ENCODE measurements at regions not wholly inside any gene's neighbourhood (a gene's known extent, or its start where the extent isn't known, plus 50 kb on each side); places are given as distances from the start of the nearest gene placed in this dataset.

GRCh38 chr10:78197628-78198272 is 164.1 kb downstream of the RPS24 start:
- ChIA-PET POLR2A (no interaction called here), CTCF (no interaction called here)
- DNase-seq (no peak), ATAC-seq (ENCODE audit: low read depth) (no peak)
- no peak overlapping the region for H3K27ac ChIP-seq (ENCODE audit: low read length in 2 of 2)
- WGBS (ENCODE audit: insufficient coverage), result 78% methylated on average over 1 of the region's 2 CpGs
- TF ChIP-seq EZH2 (IDR thresholded peaks at IDR 0.05; ENCODE audit: borderline replicate concordance, insufficient read depth, low read depth, low read length, poor library complexity, severe bottlenecking) (no peak), CTCF (IDR thresholded peaks at IDR 0.05) (no peak)
- H3K9ac ChIP-seq (ENCODE audit: low read length), result no peak overlapping the region
- H2AFZ ChIP-seq (ENCODE audit: insufficient read depth, low read depth, low read length, poor library complexity, severe bottlenecking), result no peak overlapping the region
- H4K20me1 ChIP-seq (ENCODE audit: control insufficient read depth, insufficient read depth, low read length, poor library complexity, severe bottlenecking), result no peaks in the 10 kb centered on the region
- no peaks in the 10 kb centered on the region for H3K36me3 ChIP-seq (replicated peaks in 1 of 2; ENCODE audit: control extremely low read depth in 1 of 2, control insufficient read depth in 1 of 2, extremely low read depth in 1 of 2, insufficient read depth in 2 of 2, low read length in 1 of 2)
- no peak overlapping the region for H3K27ac Mint-ChIP-seq
- H3K4me3 Mint-ChIP-seq, result no peak overlapping the region
- H3K9me3 Mint-ChIP-seq (ENCODE audit: insufficient read depth), result no peaks in the 10 kb centered on the region
- H3K4me1 Mint-ChIP-seq, result no peaks in the 10 kb centered on the region
- intact Hi-C loops (cut with micrococcal nuclease), result no loop called here
- no peak overlapping the region for H3K4me3 ChIP-seq (ENCODE audit: control extremely low read depth in 1 of 5, extremely low read depth in 1 of 5, insufficient read depth in 1 of 5, low read depth in 2 of 5, low read length in 4 of 5)
- H3K4me1 ChIP-seq (ENCODE audit: control insufficient read depth in 2 of 2, insufficient read depth in 2 of 2, low read length in 2 of 2), result no peaks in the 10 kb centered on the region
- H3K27me3 ChIP-seq (replicated peaks in 1 of 4; ENCODE audit: control extremely low read depth in 1 of 4, control insufficient read depth in 3 of 4, insufficient read depth in 4 of 4, low read length in 3 of 4), result no peaks in the 10 kb centered on the region
- peaks cover 0 to 15% (median 8%) of the 10 kb centered on the region in 3 donors for H3K9me3 ChIP-seq (ENCODE audit: control extremely low read depth in 1 of 3, control insufficient read depth in 2 of 3, insufficient read depth in 1 of 3, low read length in 2 of 3)
- no peaks in the 10 kb centered on the region for H3K79me2 ChIP-seq (ENCODE audit: control insufficient read depth, insufficient read depth, low read length)
- no peak overlapping the region for H3K4me2 ChIP-seq (replicated peaks; ENCODE audit: low read depth, low read length, poor library complexity, severe bottlenecking)
- H3K27me3 Mint-ChIP-seq, result peaks cover 14% of the 10 kb centered on the region

- Histone ChIP-seq H4K20me1 (ENCODE audit: control insufficient read depth, insufficient read depth, low read length, poor library complexity, severe bottlenecking) (no peaks in the 10 kb centered on the region), H3K4me2 (replicated peaks; ENCODE audit: low read depth, low read length, poor library complexity, severe bottlenecking) (no peak overlapping the region), H3K4me1 (ENCODE audit: control insufficient read depth in 2 of 2, insufficient read depth in 2 of 2, low read length in 2 of 2) (no peaks in the 10 kb centered on the region), H3K9me3 (ENCODE audit: control extremely low read depth in 1 of 3, control insufficient read depth in 2 of 3, insufficient read depth in 1 of 3, low read length in 2 of 3) (peaks cover 0 to 7% (median 0%) of the 10 kb centered on the region in 3 donors), H3K79me2 (ENCODE audit: control insufficient read depth, insufficient read depth, low read length) (no peaks in the 10 kb centered on the region), H3K36me3 (replicated peaks in 1 of 2; ENCODE audit: control extremely low read depth in 1 of 2, control insufficient read depth in 1 of 2, extremely low read depth in 1 of 2, insufficient read depth in 2 of 2, low read length in 1 of 2) (no peaks in the 10 kb centered on the region), H3K9ac (ENCODE audit: low read length) (no peak overlapping the region), H3K27ac (ENCODE audit: low read length in 2 of 2) (no peak overlapping the region), H3K27me3 (replicated peaks in 1 of 4; ENCODE audit: control extremely low read depth in 1 of 4, control insufficient read depth in 3 of 4, insufficient read depth in 4 of 4, low read length in 3 of 4) (no peaks in the 10 kb centered on the region), H2AFZ (ENCODE audit: insufficient read depth, low read depth, low read length, poor library complexity, severe bottlenecking) (no peak overlapping the region), H3K4me3 (ENCODE audit: control extremely low read depth in 1 of 5, extremely low read depth in 1 of 5, insufficient read depth in 1 of 5, low read depth in 2 of 5, low read length in 4 of 5) (no peak overlapping the region)
- Mint-ChIP-seq H3K27me3 (peaks cover 14% of the 10 kb centered on the region), H3K4me1 (no peaks in the 10 kb centered on the region), H3K9me3 (ENCODE audit: insufficient read depth) (no peaks in the 10 kb centered on the region), H3K27ac (no peak overlapping the region), H3K4me3 (no peak overlapping the region)
- ChIA-PET POLR2A (no interaction called here), CTCF (no interaction called here)
- WGBS (ENCODE audit: insufficient coverage), result 67% methylated on average over 3 of the region's 11 CpGs
- no peak for DNase-seq
- no peak for ATAC-seq (ENCODE audit: low read depth)
- intact Hi-C loops (cut with micrococcal nuclease), result no loop called here
- no peak for TF ChIP-seq CTCF (IDR thresholded peaks at IDR 0.05)
- no peak for TF ChIP-seq EZH2 (IDR thresholded peaks at IDR 0.05; ENCODE audit: borderline replicate concordance, insufficient read depth, low read depth, low read length, poor library complexity, severe bottlenecking)
These were observed 165.5 kb downstream of the RPS24 start for GRCh38 chr10:78199005-78199725.
